HL-60/S4 (cell line): ENCODE measurements at regions not wholly inside any gene's neighbourhood (a gene's known extent, or its start where the extent isn't known, plus 50 kb on each side); places are given as distances from the start of the nearest gene placed in this dataset.

Source experiments
- in situ Hi-C: fragments of 300-500 bp; cut with MboI; formaldehyde crosslinking; loops from 2 replicates; pipeline ENCODE4 v1.14.3; 2022; ENCODE audit warnings: low sequenced_read_pairs

DNA sequence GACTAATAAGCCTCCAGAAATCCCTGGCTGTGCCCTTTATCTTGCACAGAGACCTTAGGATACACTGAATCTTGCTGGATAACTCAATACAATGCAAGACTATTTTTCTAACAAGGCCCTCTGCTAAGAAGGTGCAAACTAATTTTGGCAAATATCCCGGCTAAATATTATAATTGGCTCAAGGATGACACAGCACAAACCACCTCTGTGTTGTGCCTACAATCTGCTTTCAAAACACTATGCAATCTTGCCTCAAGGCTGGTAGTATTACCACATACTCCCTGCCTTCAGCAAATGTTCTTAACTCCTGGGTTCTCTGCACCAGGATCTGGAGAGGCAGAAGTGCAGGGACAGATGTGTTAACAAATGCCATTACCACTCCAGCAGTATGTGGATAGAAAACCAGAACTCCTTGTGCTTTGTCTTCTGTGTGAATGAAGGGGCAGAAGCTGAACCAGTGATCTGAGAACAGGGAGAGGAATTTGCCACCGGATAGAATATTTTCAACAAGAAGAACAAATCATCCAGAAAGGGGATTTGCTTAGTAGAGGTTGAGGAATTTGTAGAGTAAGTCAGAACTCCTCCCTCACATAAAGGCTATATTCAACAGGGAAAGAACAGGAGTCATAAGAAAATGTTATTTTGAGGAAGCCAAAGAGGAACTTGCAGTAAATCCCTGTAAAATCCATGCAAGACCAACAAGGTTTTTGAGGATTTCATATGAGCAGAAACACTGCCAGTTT, 74.1 kb upstream of the SLC4A11 start:
- in situ Hi-C loops, result loop anchor here (10.0 kb wide), 1 partner anchor 258 kb away; no protein-coding TSS in a partner anchor

DNA sequence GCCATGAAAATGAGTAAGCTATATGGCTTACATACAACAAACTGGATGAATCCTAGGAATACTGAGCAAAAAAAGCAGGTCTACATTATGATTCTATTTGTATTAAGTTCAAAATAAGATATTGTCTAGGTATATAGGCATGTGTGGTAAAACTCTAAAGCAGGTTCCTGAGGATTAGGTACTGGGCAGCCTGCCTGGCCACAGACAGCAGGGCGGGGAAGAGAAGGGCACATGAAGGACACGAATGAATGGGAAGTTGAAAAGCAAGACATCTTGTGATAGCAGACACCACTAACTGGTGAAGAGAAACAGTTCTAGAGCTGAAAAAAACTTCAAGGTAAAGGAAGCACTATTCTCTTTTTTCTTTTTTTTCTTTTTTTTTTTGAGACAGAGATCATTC, 72.6 kb upstream of the SLC4A11 start:
- in situ Hi-C loops, result loop anchor here (10.0 kb wide), 1 partner anchor 257 kb away; no protein-coding TSS in a partner anchor

DNA sequence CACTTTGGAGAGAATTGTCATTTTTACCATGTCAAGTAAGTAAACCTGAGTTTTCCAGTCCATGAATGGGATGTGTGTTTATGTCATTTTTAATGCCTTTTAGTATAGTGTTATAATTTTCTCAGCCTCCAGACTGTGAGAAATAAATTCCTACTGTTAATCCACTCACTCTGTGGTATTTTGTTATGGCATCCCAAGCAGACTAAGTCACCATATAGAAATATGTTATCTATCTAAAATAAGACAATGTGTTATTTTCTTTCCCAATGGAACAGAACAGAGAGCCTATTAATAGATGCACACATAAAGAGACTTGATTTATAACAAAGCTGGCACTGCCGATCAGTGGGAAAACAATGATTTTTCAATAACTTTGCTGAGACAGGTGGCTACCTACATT, 70.2 kb upstream of the SLC4A11 start:
- in situ Hi-C loops, result no loop called here

DNA sequence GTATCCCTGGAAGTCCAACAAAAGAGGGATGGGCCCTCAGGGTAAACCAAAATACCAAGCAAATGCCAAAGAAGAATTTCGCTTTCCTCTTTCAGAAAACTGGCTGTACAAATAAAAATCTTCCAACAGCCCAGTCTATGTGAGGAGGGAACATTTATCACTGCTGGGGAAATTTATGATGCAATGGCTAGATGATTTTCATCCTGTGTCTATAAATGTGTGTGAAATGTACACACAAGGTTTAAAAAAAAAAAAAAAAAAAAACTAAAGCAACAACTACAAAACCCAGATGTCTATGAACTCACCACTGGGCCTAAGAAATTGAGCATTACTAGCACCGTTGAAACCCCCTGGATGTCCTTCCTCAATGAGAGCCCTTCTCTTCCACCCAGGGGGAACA, 68.7 kb upstream of the SLC4A11 start:
- in situ Hi-C loops, result no loop called here

GRCh38 chr20:3307078-3307477, 68.1 kb upstream of the SLC4A11 start:
- in situ Hi-C loops, result no loop called here

DNA sequence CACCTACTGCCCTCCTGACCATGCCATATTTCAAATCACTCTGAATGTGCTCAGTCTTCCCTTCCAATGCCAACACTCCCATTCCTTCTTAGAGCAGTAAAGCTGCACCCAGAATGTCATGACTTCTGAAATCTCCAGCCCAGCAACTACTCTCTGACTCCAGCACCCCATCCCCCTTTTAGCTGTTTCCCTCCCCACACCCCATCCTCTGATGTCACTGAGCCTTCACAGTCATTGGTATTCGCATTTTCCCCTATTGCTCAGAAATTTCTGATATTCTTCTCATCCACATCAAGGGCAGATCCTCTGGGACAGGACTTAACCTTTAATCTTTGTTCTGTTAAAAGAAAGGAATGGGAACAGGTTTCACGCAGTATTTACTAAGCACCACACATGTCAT, 67.1 kb upstream of the SLC4A11 start:
- in situ Hi-C loops, result no loop called here

GRCh38 chr20:3304456-3304855, 65.5 kb upstream of the SLC4A11 start:
- in situ Hi-C loops, result no loop called here

- in situ Hi-C loops, result no loop called here
Measured at GRCh38 chr20:3297079-3297378, 58.0 kb upstream of the SLC4A11 start.

DNA sequence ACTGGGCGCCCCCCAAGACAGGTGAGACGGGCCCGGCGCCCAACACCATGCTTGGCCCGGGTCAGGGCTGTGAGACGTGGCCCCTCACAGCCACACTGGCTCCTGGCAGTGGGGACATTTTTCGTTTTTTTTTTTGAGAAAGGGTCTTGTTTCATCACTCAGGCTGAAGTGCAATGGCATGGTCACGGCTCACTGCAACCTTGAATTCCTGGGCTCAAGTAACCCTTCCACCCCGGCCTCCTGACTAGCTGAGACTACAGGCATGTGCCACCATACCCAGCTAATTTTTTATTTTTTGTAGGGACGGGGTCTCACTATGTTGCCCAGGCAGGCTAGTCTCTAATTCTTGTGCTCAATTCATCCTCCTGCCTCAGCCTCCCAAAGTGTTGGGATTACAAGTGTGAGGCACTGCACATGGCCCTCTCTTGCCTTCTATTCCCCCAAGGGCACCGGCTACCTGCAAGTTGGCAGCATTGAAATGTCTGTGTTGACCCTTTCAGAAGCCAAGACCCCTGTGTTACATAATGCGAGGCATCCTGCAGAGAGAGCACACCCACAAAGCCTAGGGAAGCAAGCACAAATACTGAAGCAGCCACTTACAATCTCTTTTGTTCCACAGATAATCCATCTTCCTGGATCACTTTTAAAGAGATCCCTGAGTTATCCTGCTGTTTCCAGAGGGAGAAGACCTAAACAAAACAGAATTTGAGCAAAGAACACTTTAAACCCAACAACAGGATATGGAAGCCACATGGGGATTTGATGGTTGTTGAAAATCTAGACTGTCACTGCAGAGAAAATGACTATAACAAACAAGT, 57.5 kb upstream of the SLC4A11 start:
- in situ Hi-C loops, result no loop called here
